ENCODE measurements at regions not wholly inside any gene's neighbourhood (a gene's known extent, or its start where the extent isn't known, plus 50 kb on each side); places are given as distances from the start of the nearest gene placed in this dataset.

DNA sequence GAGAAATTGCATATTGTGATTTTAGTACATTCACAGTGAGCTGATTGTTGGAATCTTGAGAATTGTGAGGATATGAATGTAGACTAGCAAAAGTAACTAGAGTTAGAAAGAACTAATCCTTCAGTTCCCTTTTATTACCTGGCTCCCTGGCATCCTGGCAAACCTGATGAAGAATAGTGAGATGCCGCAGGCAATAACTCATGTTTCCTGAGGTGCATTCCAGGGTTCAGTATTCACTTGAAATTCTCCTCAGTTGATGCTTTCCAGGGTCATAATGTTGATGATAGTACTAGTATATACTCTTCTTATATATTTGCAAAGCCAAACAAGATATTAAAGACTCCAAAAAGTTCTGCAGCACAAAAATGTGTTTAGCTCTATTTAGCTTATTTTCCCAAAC, 432.1 kb upstream of the CELF4 start:
- H3K36me3 Mint-ChIP-seq (ENCODE audit: low read depth), result no peaks in the 10 kb centered on the region
- no peaks in the 10 kb centered on the region for H3K27me3 Mint-ChIP-seq (ENCODE audit: low read depth)
- no peaks in the 10 kb centered on the region for H3K9me3 Mint-ChIP-seq
- H3K27ac Mint-ChIP-seq, result no peak overlapping the region
- H3K4me1 Mint-ChIP-seq (ENCODE audit: low read depth), result no peaks in the 10 kb centered on the region
- H3K4me3 Mint-ChIP-seq, result no peak overlapping the region

DNA sequence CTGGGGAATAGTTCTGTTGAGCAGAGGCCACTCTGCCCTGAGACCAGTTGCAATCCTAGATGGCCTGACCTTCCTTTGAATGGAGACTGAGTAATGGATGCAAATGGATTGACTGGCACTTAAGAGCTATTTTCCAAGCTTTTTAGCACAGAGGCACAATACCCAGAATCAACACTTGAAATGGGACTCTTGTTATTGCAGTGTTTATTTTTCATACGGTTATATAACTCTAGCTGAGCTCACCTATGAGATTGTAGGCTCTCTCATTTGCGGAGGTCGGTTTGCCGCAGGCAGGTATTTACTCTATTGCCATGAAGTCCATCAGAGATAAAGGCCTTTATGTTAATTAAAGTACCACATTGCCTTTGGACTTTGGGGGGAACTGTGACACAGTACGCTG, 422.3 kb upstream of the CELF4 start:
- no peaks in the 10 kb centered on the region for H3K4me1 Mint-ChIP-seq (ENCODE audit: low read depth)
- no peak overlapping the region for H3K27ac Mint-ChIP-seq
- H3K4me3 Mint-ChIP-seq, result no peak overlapping the region
- no peaks in the 10 kb centered on the region for H3K27me3 Mint-ChIP-seq (ENCODE audit: low read depth)
- H3K36me3 Mint-ChIP-seq (ENCODE audit: low read depth), result no peaks in the 10 kb centered on the region
- no peaks in the 10 kb centered on the region for H3K9me3 Mint-ChIP-seq

DNA sequence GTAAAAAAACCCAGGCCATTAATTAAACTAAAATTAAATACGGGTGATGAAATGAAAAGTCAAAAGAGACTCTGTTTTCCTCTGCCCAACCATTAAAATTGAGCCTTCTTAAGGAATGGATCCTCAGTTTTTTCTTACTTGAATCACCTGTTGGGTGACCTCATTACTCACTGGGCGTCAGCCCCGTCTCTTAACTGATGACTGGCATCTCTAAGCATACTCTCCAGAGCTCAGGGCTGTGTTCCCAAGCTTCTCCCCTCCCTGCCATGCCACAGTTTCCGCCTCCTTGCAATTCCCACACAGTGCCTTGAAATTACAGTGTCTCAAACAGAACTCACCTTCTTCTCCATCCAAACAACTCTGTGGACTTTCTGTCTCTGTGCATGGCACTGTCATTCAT, 421.1 kb upstream of the CELF4 start:
- no peaks in the 10 kb centered on the region for H3K36me3 Mint-ChIP-seq (ENCODE audit: low read depth)
- H3K9me3 Mint-ChIP-seq, result no peaks in the 10 kb centered on the region
- no peak overlapping the region for H3K4me3 Mint-ChIP-seq
- H3K27me3 Mint-ChIP-seq (ENCODE audit: low read depth), result no peaks in the 10 kb centered on the region
- H3K4me1 Mint-ChIP-seq (ENCODE audit: low read depth), result no peaks in the 10 kb centered on the region
- H3K27ac Mint-ChIP-seq, result no peak overlapping the region

DNA sequence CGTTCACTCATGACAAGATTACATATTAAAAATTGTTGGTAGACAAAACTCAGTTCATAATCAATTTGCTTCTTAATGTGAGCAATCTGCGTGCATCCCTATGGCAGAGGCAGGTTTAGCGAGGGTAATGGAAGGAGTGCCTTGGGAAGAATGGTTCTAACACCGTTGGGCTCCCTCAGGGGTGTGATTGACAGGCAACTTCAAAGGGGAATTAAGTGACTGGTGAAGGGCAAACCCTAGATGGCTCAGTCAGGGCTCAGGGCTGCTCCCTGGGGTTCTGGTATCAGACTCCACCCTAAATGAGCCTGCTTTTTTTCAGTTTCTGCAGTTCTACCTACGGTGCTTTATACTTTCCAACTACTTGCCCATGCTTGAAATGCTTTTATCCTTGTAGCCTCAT, 419.5 kb upstream of the CELF4 start:
- Mint-ChIP-seq H3K27ac (no peak overlapping the region), H3K9me3 (no peaks in the 10 kb centered on the region), H3K36me3 (ENCODE audit: low read depth) (no peaks in the 10 kb centered on the region), H3K27me3 (ENCODE audit: low read depth) (no peaks in the 10 kb centered on the region), H3K4me1 (ENCODE audit: low read depth) (no peaks in the 10 kb centered on the region), H3K4me3 (no peak overlapping the region)

DNA sequence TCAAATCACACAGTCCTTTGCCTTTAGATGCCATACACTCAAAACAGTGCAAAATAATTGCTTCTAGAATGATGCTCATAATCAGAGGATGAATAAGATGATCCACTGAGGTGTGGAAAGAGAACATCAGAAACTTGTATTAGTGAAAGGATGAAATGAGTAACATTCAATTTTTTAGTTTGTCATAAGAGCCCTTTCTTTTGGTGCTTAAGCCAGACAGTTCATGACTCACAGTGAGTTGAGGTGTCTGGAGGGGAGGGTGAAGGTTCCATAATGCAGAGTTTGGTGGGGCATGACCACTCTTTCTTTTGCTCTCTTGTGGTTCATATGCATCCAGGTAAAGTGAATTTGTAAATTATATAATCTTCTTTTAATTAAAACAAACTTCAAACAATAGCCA, 415.0 kb upstream of the CELF4 start:
- H3K36me3 Mint-ChIP-seq (ENCODE audit: low read depth), result no peaks in the 10 kb centered on the region
- H3K9me3 Mint-ChIP-seq, result no peaks in the 10 kb centered on the region
- H3K27me3 Mint-ChIP-seq (ENCODE audit: low read depth), result no peaks in the 10 kb centered on the region
- no peak overlapping the region for H3K27ac Mint-ChIP-seq
- no peak overlapping the region for H3K4me3 Mint-ChIP-seq
- no peaks in the 10 kb centered on the region for H3K4me1 Mint-ChIP-seq (ENCODE audit: low read depth)

DNA sequence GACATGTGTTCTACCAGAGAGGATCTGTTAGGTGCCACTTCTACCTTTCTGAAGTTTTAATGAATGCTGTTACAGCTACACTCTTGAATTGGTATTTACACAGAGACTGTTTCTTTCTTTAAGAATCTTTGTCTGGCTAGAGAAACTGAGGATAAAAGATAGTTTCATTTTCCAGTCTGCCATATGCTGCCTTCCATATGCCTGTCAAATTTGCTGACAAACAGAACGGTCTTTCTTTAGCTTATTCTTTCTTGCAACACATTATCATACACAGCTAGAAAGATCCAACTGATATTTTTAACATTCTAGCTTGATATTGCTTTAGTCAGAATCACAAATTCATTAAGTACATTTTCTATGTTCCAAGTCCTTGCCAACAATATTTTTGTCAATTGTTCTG, 409.8 kb upstream of the CELF4 start:
- H3K27me3 Mint-ChIP-seq (ENCODE audit: low read depth), result no peaks in the 10 kb centered on the region
- no peak overlapping the region for H3K4me3 Mint-ChIP-seq

DNA sequence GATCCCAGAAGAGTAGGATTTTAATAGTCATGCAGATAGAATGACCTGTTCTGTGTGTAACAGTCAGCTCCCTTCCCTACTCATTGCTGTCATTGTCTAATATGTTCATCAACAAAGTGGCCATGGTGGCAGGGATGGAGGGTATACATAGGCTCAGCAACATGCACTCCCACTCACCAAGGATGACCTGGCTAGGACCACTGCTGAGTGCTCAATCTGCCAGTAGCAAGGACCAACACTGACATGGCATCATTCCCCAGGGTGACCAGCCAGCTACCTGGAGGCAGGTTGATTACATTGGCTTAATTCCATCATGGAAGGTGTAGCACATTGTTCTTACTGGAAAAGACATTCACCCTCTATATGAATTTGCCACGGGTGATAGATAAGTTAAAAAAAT, 401.7 kb upstream of the CELF4 start:
- H3K9me3 Mint-ChIP-seq, result peaks cover 3% of the 10 kb centered on the region
- H3K4me3 Mint-ChIP-seq, result no peak overlapping the region
- H3K27me3 Mint-ChIP-seq (ENCODE audit: low read depth), result no peaks in the 10 kb centered on the region
- no peaks in the 10 kb centered on the region for H3K4me1 Mint-ChIP-seq (ENCODE audit: low read depth)
- H3K27ac Mint-ChIP-seq, result no peak overlapping the region
- no peaks in the 10 kb centered on the region for H3K36me3 Mint-ChIP-seq (ENCODE audit: low read depth)

More for the DNA sequence above, 409.8 kb upstream of the CELF4 start:
- no peaks in the 10 kb centered on the region for H3K36me3 Mint-ChIP-seq (ENCODE audit: low read depth)
- no peak overlapping the region for H3K27ac Mint-ChIP-seq
- H3K9me3 Mint-ChIP-seq, result peaks cover 3% of the 10 kb centered on the region
- H3K4me1 Mint-ChIP-seq (ENCODE audit: low read depth), result no peaks in the 10 kb centered on the region

DNA sequence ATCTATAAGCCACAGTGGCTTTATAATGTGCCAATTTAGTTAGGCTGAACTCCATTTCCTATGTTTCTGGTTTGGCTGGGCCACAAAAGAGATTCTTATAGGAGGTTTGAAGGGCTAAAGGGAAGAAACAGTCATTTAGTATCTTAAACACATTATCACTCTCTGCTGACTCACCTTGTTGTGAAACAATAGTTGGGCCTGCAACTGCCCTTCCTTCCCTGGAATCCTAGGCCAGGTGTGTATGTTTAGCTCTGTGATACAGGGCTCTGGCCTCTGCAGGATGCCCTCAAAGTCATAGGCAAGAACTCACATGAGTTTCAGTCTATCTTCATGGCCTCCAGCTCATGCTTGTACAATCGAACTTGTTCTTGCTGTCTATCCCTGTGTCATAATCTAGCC, 400.0 kb upstream of the CELF4 start:
- Mint-ChIP-seq H3K36me3 (ENCODE audit: low read depth) (no peaks in the 10 kb centered on the region), H3K4me3 (no peak overlapping the region), H3K4me1 (ENCODE audit: low read depth) (no peaks in the 10 kb centered on the region), H3K9me3 (peaks cover 3% of the 10 kb centered on the region), H3K27me3 (ENCODE audit: low read depth) (no peaks in the 10 kb centered on the region), H3K27ac (no peak overlapping the region)

DNA sequence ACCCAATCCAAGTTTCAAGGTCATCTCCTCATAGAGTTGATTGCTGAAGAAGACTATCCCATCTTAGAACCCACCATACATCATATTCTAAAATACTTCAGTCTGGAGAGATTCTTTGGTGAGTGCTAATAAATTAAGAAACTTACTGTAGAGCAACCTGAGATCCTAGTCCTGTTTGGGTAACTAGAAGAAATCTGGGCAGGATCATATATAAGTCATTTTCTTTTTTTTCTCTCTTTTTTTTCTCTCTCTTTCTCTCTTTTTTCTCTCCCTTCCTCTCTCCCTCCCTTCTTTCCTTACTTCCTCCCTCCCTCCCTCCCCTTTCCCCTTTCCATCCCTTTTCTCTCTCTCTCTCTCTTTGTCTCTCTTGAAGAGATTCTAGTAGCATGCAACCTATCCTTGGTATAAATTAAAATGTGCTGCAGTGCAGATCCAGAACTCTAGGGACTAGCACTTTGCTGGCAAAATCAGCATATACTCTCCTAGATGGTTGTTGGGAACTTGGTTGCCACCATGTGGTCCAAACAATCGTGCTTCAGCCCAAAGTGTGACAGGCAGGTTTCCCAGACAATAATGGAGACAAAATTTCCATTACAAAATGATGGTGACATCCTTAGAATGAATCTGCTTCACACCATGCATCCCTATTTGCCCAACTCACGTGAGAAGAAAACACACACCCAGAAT, 399.4 kb upstream of the CELF4 start:
- Mint-ChIP-seq H3K4me3 (no peak overlapping the region), H3K27me3 (ENCODE audit: low read depth) (no peaks in the 10 kb centered on the region), H3K4me1 (ENCODE audit: low read depth) (no peaks in the 10 kb centered on the region), H3K27ac (no peak overlapping the region), H3K9me3 (peaks cover 3% of the 10 kb centered on the region), H3K36me3 (ENCODE audit: low read depth) (no peaks in the 10 kb centered on the region)

DNA sequence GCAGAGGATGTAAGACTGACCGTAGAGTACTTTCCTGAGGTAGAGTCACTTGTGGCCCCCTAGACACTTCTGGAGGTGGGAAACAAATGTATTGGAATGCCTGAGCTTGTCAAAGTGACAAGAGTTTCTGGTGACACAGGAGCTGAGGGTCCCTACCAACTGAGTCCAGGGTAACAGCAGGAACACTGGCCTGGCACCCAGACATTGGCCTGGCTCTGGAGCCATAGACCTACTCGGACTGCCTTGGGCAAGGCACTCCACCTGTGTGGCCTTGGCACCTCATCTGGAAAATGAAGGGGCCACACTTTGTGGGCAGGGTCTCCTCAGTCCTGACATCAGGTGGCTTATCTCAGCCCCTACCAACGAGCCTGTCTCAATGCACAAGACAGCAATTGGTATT, 398.2 kb upstream of the CELF4 start:
- Mint-ChIP-seq H3K27me3 (ENCODE audit: low read depth) (no peaks in the 10 kb centered on the region), H3K27ac (no peak overlapping the region), H3K4me3 (no peak overlapping the region), H3K9me3 (peaks cover 3% of the 10 kb centered on the region), H3K4me1 (ENCODE audit: low read depth) (no peaks in the 10 kb centered on the region), H3K36me3 (ENCODE audit: low read depth) (no peaks in the 10 kb centered on the region)

DNA sequence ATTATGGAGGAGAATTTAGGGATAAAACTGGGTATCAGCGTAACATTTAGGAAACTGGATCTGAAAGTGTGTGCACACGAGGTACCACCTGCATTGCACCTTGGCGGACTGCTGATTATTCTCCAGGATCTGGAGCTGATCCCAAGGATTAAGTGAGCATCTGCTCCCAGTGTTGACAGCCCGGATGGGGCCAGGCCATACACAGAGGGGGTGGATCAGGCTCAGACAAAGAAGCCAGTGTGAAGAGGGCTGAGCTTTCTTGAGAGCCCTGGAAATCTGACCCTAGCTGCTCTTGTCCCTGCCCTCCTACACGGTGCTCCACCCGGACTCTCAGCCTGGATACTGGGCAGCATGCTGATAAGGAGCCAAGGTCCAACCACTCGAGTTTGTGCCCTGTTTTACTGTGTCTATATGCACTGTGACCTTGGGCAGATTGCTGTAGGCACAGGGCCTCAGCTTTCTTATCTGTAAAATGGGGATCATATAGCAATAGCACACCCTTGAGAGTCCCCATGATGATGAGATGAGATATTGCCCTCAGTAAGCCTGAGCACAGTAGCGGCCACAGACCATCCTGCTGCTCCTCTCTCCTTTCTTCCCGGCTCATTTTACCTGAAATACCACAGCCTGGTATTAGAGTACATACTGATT, 396.8 kb upstream of the CELF4 start:
- no peak overlapping the region for H3K4me3 Mint-ChIP-seq
- H3K4me1 Mint-ChIP-seq (ENCODE audit: low read depth), result no peaks in the 10 kb centered on the region
- no peaks in the 10 kb centered on the region for H3K36me3 Mint-ChIP-seq (ENCODE audit: low read depth)
- peaks cover 3% of the 10 kb centered on the region for H3K9me3 Mint-ChIP-seq
- H3K27me3 Mint-ChIP-seq (ENCODE audit: low read depth), result no peaks in the 10 kb centered on the region
- no peak overlapping the region for H3K27ac Mint-ChIP-seq

DNA sequence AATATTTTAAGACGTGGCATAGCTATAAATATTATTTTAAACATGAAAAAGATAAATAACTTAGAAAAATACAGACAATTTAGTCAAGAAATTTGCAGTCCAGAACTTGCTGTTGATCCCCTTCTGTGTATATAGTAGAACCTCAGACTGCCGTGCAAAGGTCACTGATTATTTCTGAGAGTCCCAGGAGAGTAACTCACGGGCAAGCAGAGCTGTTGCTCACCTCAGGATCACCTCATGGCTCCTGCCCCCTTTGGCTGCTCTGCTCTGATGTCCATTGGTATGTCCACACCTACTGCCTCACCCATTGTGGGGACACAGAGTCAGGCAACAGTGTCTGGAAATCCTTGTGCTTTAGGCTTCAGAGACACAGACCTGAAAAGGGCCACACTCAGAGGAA, 392.9 kb upstream of the CELF4 start:
- Mint-ChIP-seq H3K27me3 (ENCODE audit: low read depth) (no peaks in the 10 kb centered on the region), H3K36me3 (ENCODE audit: low read depth) (no peaks in the 10 kb centered on the region), H3K27ac (no peak overlapping the region), H3K9me3 (peaks cover 7% of the 10 kb centered on the region), H3K4me1 (ENCODE audit: low read depth) (no peaks in the 10 kb centered on the region), H3K4me3 (no peak overlapping the region)

DNA sequence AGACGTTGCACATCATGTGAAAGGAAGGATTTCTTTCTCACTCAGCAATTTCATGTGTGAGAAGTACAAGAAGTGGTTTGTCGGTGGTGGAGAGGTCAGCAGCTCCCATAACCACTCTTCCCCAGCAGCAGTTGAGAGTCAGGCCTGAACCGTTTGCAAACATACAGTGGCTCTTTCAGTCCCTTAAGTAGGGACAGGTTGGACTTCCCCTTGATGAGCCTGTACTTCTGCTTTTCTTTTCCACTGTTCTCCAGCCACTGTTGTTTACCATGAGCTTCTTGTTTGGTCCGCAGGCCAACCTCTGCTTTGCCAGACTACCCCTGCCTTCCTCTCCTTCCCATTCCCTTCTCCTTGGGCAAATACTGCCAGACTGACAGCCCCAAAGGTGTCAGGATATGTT, 391.3 kb upstream of the CELF4 start:
- Mint-ChIP-seq H3K36me3 (ENCODE audit: low read depth) (no peaks in the 10 kb centered on the region), H3K27ac (no peak overlapping the region), H3K4me1 (ENCODE audit: low read depth) (no peaks in the 10 kb centered on the region), H3K9me3 (peaks cover 3% of the 10 kb centered on the region), H3K27me3 (ENCODE audit: low read depth) (no peaks in the 10 kb centered on the region), H3K4me3 (no peak overlapping the region)

DNA sequence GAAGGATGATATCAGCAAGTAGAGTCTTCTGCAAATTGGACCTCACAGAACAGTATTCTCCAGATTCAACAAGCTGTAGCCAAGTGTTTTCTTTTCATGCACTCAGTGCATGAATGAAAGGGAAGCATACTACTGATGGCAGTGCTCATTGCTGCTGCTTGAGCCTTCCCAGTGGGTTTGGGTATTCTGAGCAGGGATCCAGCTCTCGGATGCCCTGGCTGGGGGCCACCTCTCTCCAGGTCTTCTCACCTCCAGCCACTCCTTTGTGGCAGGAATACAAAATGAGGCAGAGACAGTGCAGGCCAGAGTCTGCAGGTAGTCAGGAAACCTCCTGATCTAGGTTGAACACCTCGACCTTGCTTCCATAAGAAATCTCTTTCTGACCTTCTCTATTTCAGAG, 390.4 kb upstream of the CELF4 start:
- Mint-ChIP-seq H3K27ac (no peak overlapping the region), H3K9me3 (peaks cover 3% of the 10 kb centered on the region), H3K27me3 (ENCODE audit: low read depth) (no peaks in the 10 kb centered on the region), H3K36me3 (ENCODE audit: low read depth) (no peaks in the 10 kb centered on the region), H3K4me1 (ENCODE audit: low read depth) (no peaks in the 10 kb centered on the region), H3K4me3 (no peak overlapping the region)

DNA sequence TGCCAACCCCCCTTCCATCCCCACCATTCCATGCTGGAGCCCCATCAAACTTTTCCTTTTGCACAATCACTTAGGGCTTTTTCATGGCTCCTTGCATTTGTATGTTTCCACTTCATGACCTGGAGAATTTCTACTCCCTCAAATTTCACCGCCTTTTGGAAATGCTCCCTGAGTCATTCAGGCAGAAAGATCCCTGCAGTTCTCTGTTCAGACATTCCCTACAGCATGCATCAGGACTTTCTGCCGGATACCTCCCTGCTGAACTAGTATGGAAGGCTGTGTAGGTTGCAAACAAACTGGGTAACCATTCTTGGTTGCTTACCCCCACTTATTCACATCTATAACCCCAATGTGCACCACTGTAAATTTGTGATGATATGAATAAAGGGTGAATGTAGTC, 389.6 kb upstream of the CELF4 start:
- peaks cover 3% of the 10 kb centered on the region for H3K9me3 Mint-ChIP-seq
- no peak overlapping the region for H3K4me3 Mint-ChIP-seq
- no peak overlapping the region for H3K27ac Mint-ChIP-seq
- H3K4me1 Mint-ChIP-seq (ENCODE audit: low read depth), result no peaks in the 10 kb centered on the region
- no peaks in the 10 kb centered on the region for H3K27me3 Mint-ChIP-seq (ENCODE audit: low read depth)
- H3K36me3 Mint-ChIP-seq (ENCODE audit: low read depth), result no peaks in the 10 kb centered on the region

DNA sequence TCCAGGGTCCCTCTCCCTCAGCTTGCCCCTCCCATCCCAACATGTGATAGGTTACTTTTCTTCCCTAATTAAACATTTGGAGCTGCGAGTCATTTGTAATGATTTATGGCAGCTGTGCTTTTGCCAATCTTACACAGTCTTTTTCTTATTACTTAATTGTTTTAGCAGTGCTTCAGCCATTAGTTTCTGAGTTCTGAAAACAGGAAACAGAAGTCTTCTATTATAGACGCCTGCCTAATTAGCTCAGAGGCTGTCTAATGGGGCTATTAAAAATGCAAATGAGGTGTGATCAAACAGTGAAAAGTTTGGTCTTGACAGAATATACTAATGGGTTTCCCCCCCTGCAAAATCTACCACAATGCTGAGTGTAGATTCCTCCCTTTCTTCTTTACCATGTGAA, 388.3 kb upstream of the CELF4 start:
- H3K27me3 Mint-ChIP-seq (ENCODE audit: low read depth), result no peaks in the 10 kb centered on the region
- H3K9me3 Mint-ChIP-seq, result peaks cover 3% of the 10 kb centered on the region
- H3K36me3 Mint-ChIP-seq (ENCODE audit: low read depth), result no peaks in the 10 kb centered on the region
- no peak overlapping the region for H3K27ac Mint-ChIP-seq
- no peaks in the 10 kb centered on the region for H3K4me1 Mint-ChIP-seq (ENCODE audit: low read depth)
- H3K4me3 Mint-ChIP-seq, result no peak overlapping the region

Measured in T-helper 1 cell treated with Interleukin-12 subunit alpha and Interleukin-12 subunit beta and Interleukin-4 antibody, amounts not matched to agents 30 μg/mL and 1 μg/mL, for 36 hours (primary cell).